NB4 (cell line): ENCODE measurements at regions not wholly inside any gene's neighbourhood (a gene's known extent, or its start where the extent isn't known, plus 50 kb on each side); places are given as distances from the start of the nearest gene placed in this dataset.

ENCODE experiments used
- CTCF ChIP-seq: IDR thresholded peaks from one replicate; pipeline ENCODE4 v1.5.1; 2012; ENCODE audit warnings: low read depth, low read length
- POLR2A ChIP-seq: IDR thresholded peaks from 2 replicates; pipeline ENCODE4 v1.6.1; 2011; ENCODE audit warnings: mild to moderate bottlenecking; ENCODE audit not compliant: insufficient read length; ENCODE audit errors: extremely low read depth

GRCh38 chr5:155686131-155686530 lies 640.8 kb upstream of the SGCD start:
- no peak for TF ChIP-seq CTCF
- no peak for TF ChIP-seq POLR2A
